Fibroblast of mammary gland (primary cell): ENCODE measurements at regions not wholly inside any gene's neighbourhood (a gene's known extent, or its start where the extent isn't known, plus 50 kb on each side); places are given as distances from the start of the nearest gene placed in this dataset.
A peak's percentile ranks its signal among the peaks of the same experiment; 100 is the strongest.

Experiments used
- DNase-seq: peaks from one replicate; pipeline ENCODE4 v3.0.0-alpha.2; 2010; ENCODE audit warnings: low read depth
- H3K4me3 ChIP-seq: 2 replicates; pipeline ENCODE4 v1.5.1; 2011; ENCODE audit warnings: low read depth, mild to moderate bottlenecking, low read length, moderate library complexity; ENCODE audit not compliant: control insufficient read depth
- CTCF ChIP-seq: conservative IDR thresholded peaks from 2 replicates; pipeline ENCODE4 v1.5.1; 2011; ENCODE audit warnings: low read depth, low read length, inconsistent platforms; ENCODE audit not compliant: control insufficient read depth, insufficient read depth

DNA sequence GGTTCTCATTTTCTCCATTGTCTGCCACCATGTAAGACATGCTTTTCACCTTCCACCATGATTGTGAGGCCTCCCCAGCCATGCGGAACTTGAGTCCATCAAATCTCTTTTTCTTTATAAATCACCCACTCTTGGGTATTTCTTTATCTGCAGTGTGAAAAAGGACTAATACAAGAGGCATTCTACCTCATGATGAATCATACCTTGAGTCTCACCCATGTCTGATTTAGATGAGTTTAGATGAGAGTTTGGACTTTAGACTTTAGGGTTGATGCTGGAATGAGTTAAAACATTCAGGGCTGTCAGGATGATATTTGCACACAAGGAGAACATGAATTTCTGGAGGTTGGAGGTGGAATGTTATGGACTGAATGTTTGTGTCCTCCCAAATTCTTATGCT is 545.6 kb downstream of the C6orf118 start:
- DNase-seq, result no peak
- H3K4me3 ChIP-seq, result no peak overlapping the region
- TF ChIP-seq CTCF, result no peak

DNA sequence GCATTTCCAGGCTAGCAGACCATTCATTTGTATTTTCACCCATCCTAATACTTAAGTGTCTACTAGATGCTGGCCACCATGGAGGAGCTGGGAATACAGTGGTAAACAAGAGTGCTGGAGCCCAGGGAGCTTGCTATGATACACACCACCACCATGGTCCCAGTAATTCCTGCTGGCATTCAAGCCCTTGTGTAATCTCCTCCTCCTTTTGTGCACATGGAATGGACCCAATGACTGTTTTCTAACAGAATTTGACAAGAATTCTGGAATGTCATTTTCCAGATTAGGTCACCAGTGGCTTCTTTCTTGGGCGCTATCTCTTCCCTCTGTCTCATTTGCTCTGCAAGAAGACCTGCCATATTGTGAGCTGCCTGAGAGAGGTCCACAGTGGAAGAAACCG is 552.0 kb downstream of the C6orf118 start:
- DNase-seq, result no peak
- no peak overlapping the region for H3K4me3 ChIP-seq
- TF ChIP-seq CTCF, result no peak

- TF ChIP-seq CTCF, result no peak
- no peak for DNase-seq
- no peak overlapping the region for H3K4me3 ChIP-seq
Measured at GRCh38 chr6:164756723-164757122, 552.7 kb downstream of the C6orf118 start.

- no peak overlapping the region for H3K4me3 ChIP-seq
- DNase-seq, result no peak
- TF ChIP-seq CTCF, result no peak
Measured at GRCh38 chr6:164756142-164756541, 553.3 kb downstream of the C6orf118 start.

DNA sequence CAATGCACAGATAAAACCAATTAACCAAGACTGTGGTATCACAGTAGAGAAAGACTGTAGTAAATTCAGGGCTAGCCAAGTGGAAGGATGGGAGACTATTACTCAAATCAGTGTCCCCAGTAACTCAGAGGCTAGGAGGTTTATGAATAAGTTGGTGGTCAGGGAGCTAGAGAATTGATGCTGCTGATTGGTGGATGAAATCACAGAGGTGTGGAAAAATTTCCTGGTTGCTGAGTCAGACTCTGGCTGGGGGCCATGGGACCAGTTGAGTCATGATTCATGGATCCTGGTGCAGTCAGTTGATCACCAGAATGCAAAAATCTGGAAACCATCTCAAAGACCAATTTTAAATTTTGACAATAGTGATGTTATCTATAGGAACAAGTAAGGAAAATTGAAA is 555.9 kb downstream of the C6orf118 start:
- no peak for TF ChIP-seq CTCF
- no peak overlapping the region for H3K4me3 ChIP-seq
- DNase-seq, result peak; percentile 63

DNA sequence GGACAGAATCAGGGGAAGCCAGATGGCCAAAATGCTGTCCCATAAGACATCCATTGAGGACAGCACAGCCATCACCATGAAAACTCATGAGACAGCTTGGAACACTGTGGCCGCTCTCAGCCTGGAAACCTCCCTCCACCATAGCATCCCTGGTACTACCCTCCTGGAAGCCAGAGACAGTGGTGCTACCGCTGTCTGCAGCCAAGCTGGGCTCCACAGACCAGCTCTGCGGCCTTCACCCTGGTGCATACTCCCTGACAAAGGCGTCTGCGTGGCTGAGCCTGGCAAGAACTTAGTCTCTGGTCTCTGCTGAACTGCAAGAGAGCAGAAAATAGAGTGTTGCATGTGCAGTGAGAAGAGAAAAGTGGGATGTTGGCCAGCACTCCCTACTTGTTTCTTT is 558.0 kb downstream of the C6orf118 start:
- DNase-seq, result no peak
- no peak overlapping the region for H3K4me3 ChIP-seq
- no peak for TF ChIP-seq CTCF

- DNase-seq, result no peak
- H3K4me3 ChIP-seq, result no peak overlapping the region
- no peak for TF ChIP-seq CTCF
Measured at GRCh38 chr6:164750128-164750527, 559.3 kb downstream of the C6orf118 start.
